CD14-positive monocyte (primary cell): ENCODE measurements at regions not wholly inside any gene's neighbourhood (a gene's known extent, or its start where the extent isn't known, plus 50 kb on each side); places are given as distances from the start of the nearest gene placed in this dataset.

Source experiments
- DNase-seq, 3 donors: peaks; one replicate each; pipeline ENCODE4 v3.0.0-alpha.2; 2011 to 2022
- H2AFZ ChIP-seq: 2 replicates; pipeline ENCODE4 v1.6.0; 2012; ENCODE audit warnings: mild to moderate bottlenecking, low read depth, low read length, inconsistent platforms; ENCODE audit not compliant: insufficient read depth, poor library complexity, severe bottlenecking
- H3K27ac ChIP-seq, 2 donors: 1 replicate in 1 of 2; 2 replicates in 1 of 2; pipeline ENCODE4 v1.5.1; 2012 to 2013; ENCODE audit warnings: low read length in 2 of 2, control low read depth in 1 of 2, inconsistent platforms in 1 of 2, low read depth in 1 of 2, mild to moderate bottlenecking in 1 of 2
- H3K27me3 ChIP-seq, 2 donors: one replicate each; pipeline versions ENCODE4 v1.6.0 to v1.6.1; 2011 to 2013; ENCODE audit warnings: low read length in 2 of 2; ENCODE audit not compliant: control insufficient read depth in 2 of 2, insufficient read depth in 2 of 2
- H3K36me3 ChIP-seq, 2 donors: replicated peaks in 1 of 2; 1 replicate in 1 of 2; 2 replicates in 1 of 2; pipeline versions ENCODE4 v1.5.1 to v1.6.1; 2012 to 2013; ENCODE audit warnings: low read length in 2 of 2, control low read depth in 1 of 2, inconsistent platforms in 1 of 2, mild to moderate bottlenecking in 1 of 2; ENCODE audit not compliant: insufficient read depth in 2 of 2, control insufficient read depth in 1 of 2
- H3K4me1 ChIP-seq, 2 donors: 1 replicate in 1 of 2; 2 replicates in 1 of 2; pipeline versions ENCODE4 v1.5.1 to v1.6.1; 2012 to 2013; ENCODE audit warnings: low read length in 2 of 2, control low read depth in 1 of 2, inconsistent platforms in 1 of 2, mild to moderate bottlenecking in 1 of 2, moderate library complexity in 1 of 2; ENCODE audit not compliant: insufficient read depth in 2 of 2, control insufficient read depth in 1 of 2
- H3K4me2 ChIP-seq: replicated peaks from 2 replicates; pipeline ENCODE3; 2012; ENCODE audit warnings: low read length, moderate library complexity, mild to moderate bottlenecking; ENCODE audit not compliant: poor library complexity, severe bottlenecking; ENCODE audit errors: extremely low read depth
- H3K4me3 ChIP-seq, 3 experiments: fragments of 200-600 bp in 1 of 3; sonication (generic) in 1 of 3; replicated peaks in 1 of 3; 1 replicate in 2 of 3; 2 replicates in 1 of 3; pipeline ENCODE4 v1.5.1; 2011 to 2013; ENCODE audit warnings: low read length in 3 of 3, mild to moderate bottlenecking in 3 of 3, control low read depth in 2 of 3, low read depth in 2 of 3, inconsistent platforms in 1 of 3, moderate library complexity in 1 of 3
- H3K79me2 ChIP-seq: 2 replicates; pipeline ENCODE4 v1.6.0; 2012; ENCODE audit warnings: mild to moderate bottlenecking, control low read depth, inconsistent platforms, low read length, moderate library complexity; ENCODE audit not compliant: insufficient read depth
- H3K9ac ChIP-seq: 2 replicates; pipeline ENCODE4 v1.6.0; 2017; ENCODE audit warnings: low read length, mild to moderate bottlenecking; ENCODE audit not compliant: insufficient read depth, poor library complexity, severe bottlenecking
- H3K9me3 ChIP-seq, 2 donors: replicated peaks in 1 of 2; 1 replicate in 1 of 2; 2 replicates in 1 of 2; pipeline versions ENCODE4 v1.5.1 to v1.6.1; 2012 to 2013; ENCODE audit warnings: low read length in 2 of 2, control low read depth in 1 of 2; ENCODE audit not compliant: control insufficient read depth in 1 of 2, insufficient read depth in 1 of 2
- H4K20me1 ChIP-seq: 2 replicates; pipeline ENCODE4 v1.6.0; 2012; ENCODE audit warnings: mild to moderate bottlenecking, low read length, control low read depth, moderate library complexity; ENCODE audit not compliant: insufficient read depth
- H3K27ac Mint-ChIP-seq, 7 donors: one replicate each; pipeline ENCODE4 v1.8.0; 2020; ENCODE audit warnings: mild to moderate bottlenecking in 7 of 7, mixed read lengths in 7 of 7, moderate library complexity in 6 of 7, inconsistent platforms in 2 of 7
- H3K27me3 Mint-ChIP-seq, 3 donors: one replicate each; pipeline ENCODE4 v1.8.0; 2021 to 2022; ENCODE audit warnings: low read depth in 3 of 3, mild to moderate bottlenecking in 3 of 3, mixed read lengths in 3 of 3, moderate library complexity in 3 of 3, inconsistent platforms in 1 of 3
- H3K36me3 Mint-ChIP-seq, 2 donors: one replicate each; pipeline ENCODE4 v1.8.0; 2020; ENCODE audit warnings: mixed read lengths in 2 of 2, inconsistent platforms in 1 of 2, mild to moderate bottlenecking in 1 of 2
- H3K4me1 Mint-ChIP-seq: one replicate; pipeline ENCODE4 v1.8.0; 2020; ENCODE audit warnings: mild to moderate bottlenecking, mixed read lengths
- H3K4me3 Mint-ChIP-seq, 2 donors: one replicate each; pipeline ENCODE4 v1.8.0; 2020; ENCODE audit warnings: mild to moderate bottlenecking in 2 of 2, mixed read lengths in 2 of 2, moderate library complexity in 1 of 2
- H3K9me3 Mint-ChIP-seq, 7 donors: one replicate each; pipeline ENCODE4 v1.8.0; 2020 to 2022; ENCODE audit warnings: mixed read lengths in 7 of 7, mild to moderate bottlenecking in 6 of 7, moderate library complexity in 6 of 7, inconsistent platforms in 2 of 7
- WGBS: methylation state at CpG from one replicate; pipeline ENCODE4 v1.1.5; 2013; ENCODE audit warnings: missing lambda C conversion rate; ENCODE audit not compliant: insufficient coverage; 5-methylcytosine and 5-hydroxymethylcytosine counted together
- intact Hi-C, 2 donors: fragments of 100-400 bp; cut with micrococcal nuclease; formaldehyde crosslinking; loops; one replicate each; pipeline versions ENCODE4 v1.15.0 to v1.15.1; 2023
- TF ChIP-seq, protein P1 (sequence below): fragments of 200-600 bp; IDR thresholded peaks from one replicate; pipeline ENCODE4 v1.8.0; 2022; ENCODE audit warnings: antibody characterized with exemption, mild to moderate bottlenecking

DNA sequence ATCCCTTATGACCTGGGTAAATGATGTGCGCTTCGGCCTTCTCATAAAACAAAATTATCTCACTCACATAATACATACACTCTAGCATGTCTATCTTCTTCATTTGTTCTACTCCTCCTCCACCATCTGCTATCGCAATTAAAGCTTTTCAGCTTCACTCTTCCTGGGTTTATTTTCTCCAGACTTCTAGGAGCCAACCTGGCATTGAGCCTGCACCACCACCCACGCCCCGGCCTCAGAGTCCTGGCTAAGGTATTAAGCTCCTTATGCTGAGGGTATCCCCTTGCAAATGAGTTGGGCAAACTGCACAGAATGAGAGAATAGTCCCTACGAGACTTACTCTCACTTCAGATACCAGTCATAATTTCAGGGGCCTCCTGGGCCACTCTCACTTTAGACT, 236.1 kb upstream of the CDH12 start:
- Histone ChIP-seq H3K9me3 (peaks cover 3 to 7% of the 10 kb centered on the region in 2 donors), H3K9ac (no peak overlapping the region), H3K27ac (no peak overlapping the region), H3K4me2 (no peak overlapping the region), H3K4me3 (no peak overlapping the region), H2AFZ (no peak overlapping the region), H3K4me1 (no peaks in the 10 kb centered on the region), H4K20me1 (no peaks in the 10 kb centered on the region), H3K79me2 (no peaks in the 10 kb centered on the region), H3K36me3 (no peaks in the 10 kb centered on the region), H3K27me3 (no peaks in the 10 kb centered on the region)
- Mint-ChIP-seq H3K36me3 (no peaks in the 10 kb centered on the region), H3K9me3 (peaks cover 0 to 14% (median 3%) of the 10 kb centered on the region in 7 donors), H3K27me3 (no peaks in the 10 kb centered on the region), H3K4me1 (no peaks in the 10 kb centered on the region), H3K27ac (no peak overlapping the region), H3K4me3 (no peak overlapping the region)
- intact Hi-C loops, result no loop called here
- WGBS, result 89% methylated on average over 4 of the region's 6 CpGs
- TF ChIP-seq, protein P1, sequence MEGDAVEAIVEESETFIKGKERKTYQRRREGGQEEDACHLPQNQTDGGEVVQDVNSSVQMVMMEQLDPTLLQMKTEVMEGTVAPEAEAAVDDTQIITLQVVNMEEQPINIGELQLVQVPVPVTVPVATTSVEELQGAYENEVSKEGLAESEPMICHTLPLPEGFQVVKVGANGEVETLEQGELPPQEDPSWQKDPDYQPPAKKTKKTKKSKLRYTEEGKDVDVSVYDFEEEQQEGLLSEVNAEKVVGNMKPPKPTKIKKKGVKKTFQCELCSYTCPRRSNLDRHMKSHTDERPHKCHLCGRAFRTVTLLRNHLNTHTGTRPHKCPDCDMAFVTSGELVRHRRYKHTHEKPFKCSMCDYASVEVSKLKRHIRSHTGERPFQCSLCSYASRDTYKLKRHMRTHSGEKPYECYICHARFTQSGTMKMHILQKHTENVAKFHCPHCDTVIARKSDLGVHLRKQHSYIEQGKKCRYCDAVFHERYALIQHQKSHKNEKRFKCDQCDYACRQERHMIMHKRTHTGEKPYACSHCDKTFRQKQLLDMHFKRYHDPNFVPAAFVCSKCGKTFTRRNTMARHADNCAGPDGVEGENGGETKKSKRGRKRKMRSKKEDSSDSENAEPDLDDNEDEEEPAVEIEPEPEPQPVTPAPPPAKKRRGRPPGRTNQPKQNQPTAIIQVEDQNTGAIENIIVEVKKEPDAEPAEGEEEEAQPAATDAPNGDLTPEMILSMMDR, result no peak
- no peak for DNase-seq

DNA sequence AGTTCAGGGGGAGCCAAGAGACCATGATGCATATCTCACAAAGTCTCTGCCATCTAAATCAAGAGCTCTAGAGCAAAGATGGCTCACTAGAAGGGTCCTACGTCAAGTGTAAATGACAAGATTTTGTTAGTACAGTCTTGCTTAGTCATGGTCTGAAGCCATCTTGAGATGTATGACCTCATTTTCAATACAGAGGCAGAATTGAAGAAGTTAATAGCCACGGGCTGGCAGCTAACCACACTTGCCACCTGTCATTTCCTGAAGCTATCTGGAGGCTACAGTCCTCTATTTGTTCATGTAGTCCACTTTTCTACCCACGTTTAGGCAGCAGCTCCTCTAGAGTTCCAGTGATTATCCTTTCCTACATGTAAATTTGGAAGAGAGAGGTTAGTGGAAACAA, 231.7 kb upstream of the CDH12 start:
- H3K4me1 ChIP-seq, result no peaks in the 10 kb centered on the region
- H3K27ac ChIP-seq, result no peak overlapping the region
- no peaks in the 10 kb centered on the region for H3K27me3 ChIP-seq
- Mint-ChIP-seq H3K27me3 (no peaks in the 10 kb centered on the region), H3K4me3 (no peak overlapping the region), H3K27ac (no peak overlapping the region), H3K4me1 (no peaks in the 10 kb centered on the region), H3K9me3 (peaks cover 0 to 11% (median 3%) of the 10 kb centered on the region in 7 donors), H3K36me3 (no peaks in the 10 kb centered on the region)
- no peak overlapping the region for H3K4me3 ChIP-seq
- H3K4me2 ChIP-seq, result no peak overlapping the region
- TF ChIP-seq, protein P1, result no peak
- no peaks in the 10 kb centered on the region for H4K20me1 ChIP-seq
- peaks cover 5 to 7% of the 10 kb centered on the region in 2 donors for H3K9me3 ChIP-seq
- intact Hi-C loops, result no loop called here
- 8% methylated on average over 2 of the region's 3 CpGs for WGBS
- no peak overlapping the region for H3K9ac ChIP-seq
- no peak overlapping the region for H2AFZ ChIP-seq
- no peaks in the 10 kb centered on the region for H3K36me3 ChIP-seq
- DNase-seq, result no peak
- H3K79me2 ChIP-seq, result no peaks in the 10 kb centered on the region
